Retina (tissue), 1 donor: ENCODE measurements at regions not wholly inside any gene's neighbourhood (a gene's known extent, or its start where the extent isn't known, plus 50 kb on each side); places are given as distances from the start of the nearest gene placed in this dataset.
A peak's percentile ranks its signal among the peaks of the same experiment; 100 is the strongest.

ENCODE experiments used
- DNase-seq: peaks from one replicate; pipeline ENCODE4 v3.0.0-alpha.2; 2016

- DNase-seq: no peak
These were observed 62.1 kb upstream of the NEBL start for GRCh38 chr10:20959242-20959641.

- DNase-seq: no peak
These were observed 61.7 kb upstream of the NEBL start for GRCh38 chr10:20958764-20959163.

DNA sequence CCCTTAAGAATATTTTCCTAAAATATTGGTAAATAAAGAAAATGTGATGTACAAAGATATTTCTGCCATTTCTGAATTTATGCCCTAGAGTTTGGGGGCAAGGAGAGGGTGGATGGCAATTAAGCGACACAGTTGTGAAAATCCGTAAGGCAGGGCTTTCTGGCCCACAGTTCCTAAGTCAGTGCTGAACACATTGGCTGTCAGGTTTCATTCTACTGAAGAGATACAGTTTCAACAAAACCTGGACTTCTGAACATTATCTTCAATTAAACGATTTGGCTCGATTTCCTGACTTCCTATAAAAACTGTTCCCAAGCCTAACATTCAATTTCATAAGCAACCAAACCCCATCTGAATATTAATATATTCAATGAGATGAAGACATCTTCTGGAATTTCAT, 61.1 kb upstream of the NEBL start:
- no peak for DNase-seq

GRCh38 chr10:20957744-20958143, 60.6 kb upstream of the NEBL start:
- no peak for DNase-seq

- DNase-seq: peak; percentile 62
These were observed 59.7 kb upstream of the NEBL start for GRCh38 chr10:20956843-20957242.

DNA sequence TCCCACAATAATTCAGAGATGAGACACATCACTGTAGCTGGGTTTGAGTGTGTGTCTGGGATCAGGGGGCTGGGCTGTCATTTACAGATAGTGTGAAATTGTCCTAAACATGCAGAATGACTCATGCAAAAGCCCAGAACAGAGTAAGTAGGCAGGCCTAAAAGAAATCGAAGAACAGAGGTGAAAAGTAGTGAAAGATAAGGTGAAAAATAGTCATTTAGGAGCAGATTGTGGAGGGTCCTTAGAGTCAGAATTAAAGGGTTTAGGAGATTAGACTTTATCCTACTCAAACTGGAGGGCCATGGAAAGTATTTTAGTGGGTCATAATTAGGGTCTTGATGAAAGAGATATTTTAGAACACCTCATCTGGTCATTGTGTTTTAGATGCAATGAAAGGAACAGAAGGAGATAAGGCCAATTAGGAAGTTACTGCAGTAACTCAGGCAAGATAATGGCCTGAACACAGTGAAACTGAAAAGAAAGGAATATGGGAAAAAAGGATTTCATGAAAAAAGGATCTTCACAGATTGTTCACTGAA, 58.3 kb upstream of the NEBL start:
- no peak for DNase-seq

DNA sequence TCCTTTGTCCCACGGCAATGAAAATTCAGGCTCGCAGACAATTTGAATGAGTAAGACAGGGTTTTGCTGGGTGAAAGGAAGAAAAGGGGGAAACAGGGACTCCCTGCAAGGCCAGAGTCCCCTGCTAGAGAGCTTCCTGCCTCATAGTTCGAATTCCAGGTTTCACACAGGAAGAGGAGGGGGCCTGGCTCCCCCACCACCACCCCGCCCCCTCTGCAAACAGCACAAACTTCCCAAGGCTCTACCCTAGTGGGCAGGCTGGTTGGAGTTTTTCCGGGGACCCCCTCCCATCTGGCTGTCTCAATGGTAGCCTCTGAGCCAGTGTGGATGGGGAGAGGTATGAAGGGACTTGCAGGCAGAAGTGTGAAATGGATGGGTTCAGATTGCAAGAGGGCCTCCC, 57.4 kb upstream of the NEBL start:
- DNase-seq: no peak

- DNase-seq: no peak
These were observed 56.0 kb upstream of the NEBL start for GRCh38 chr10:20953120-20953519.

- no peak for DNase-seq
These were observed 52.9 kb upstream of the NEBL start for GRCh38 chr10:20949967-20950366.

DNA sequence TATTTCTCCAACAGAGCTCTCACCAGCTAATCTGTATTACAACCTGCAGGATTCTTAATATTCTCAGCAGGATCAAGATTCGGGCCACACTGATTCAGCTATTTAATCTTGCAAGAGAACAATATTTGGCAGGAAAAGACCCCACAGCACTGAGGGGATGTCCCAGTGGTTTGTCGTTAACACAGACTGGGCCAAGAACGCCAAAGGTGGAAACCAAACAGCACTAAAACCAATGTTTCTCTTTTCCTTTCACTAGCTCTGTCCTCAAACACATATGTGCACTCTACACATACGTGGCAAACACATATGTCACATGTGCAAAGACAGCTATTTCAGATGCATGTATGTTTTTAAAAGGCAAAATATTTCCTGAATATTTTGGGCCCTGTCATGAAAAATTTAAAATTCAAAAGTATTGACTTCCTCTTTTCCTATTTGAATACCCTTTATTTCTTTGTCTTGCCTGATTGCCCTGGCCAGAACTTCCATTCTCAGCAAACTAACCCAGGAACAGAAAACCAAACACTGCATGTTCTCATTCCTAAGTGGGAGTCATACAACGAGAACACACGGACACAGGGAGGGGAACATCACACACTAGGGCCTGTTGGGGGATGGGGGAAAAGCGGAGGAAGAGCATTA, 51.7 kb upstream of the NEBL start:
- no peak for DNase-seq
